ENCODE measurements at regions not wholly inside any gene's neighbourhood (a gene's known extent, or its start where the extent isn't known, plus 50 kb on each side); places are given as distances from the start of the nearest gene placed in this dataset.

- TF ChIP-seq, protein P1, sequence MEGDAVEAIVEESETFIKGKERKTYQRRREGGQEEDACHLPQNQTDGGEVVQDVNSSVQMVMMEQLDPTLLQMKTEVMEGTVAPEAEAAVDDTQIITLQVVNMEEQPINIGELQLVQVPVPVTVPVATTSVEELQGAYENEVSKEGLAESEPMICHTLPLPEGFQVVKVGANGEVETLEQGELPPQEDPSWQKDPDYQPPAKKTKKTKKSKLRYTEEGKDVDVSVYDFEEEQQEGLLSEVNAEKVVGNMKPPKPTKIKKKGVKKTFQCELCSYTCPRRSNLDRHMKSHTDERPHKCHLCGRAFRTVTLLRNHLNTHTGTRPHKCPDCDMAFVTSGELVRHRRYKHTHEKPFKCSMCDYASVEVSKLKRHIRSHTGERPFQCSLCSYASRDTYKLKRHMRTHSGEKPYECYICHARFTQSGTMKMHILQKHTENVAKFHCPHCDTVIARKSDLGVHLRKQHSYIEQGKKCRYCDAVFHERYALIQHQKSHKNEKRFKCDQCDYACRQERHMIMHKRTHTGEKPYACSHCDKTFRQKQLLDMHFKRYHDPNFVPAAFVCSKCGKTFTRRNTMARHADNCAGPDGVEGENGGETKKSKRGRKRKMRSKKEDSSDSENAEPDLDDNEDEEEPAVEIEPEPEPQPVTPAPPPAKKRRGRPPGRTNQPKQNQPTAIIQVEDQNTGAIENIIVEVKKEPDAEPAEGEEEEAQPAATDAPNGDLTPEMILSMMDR (conservative IDR thresholded peaks at IDR 0.05 in 1 of 2, IDR thresholded peaks at IDR 0.05 in 1 of 2; ENCODE audit: extremely low read depth in 1 of 2, insufficient read depth in 1 of 2, low read depth in 1 of 2, low read length in 2 of 2), result no peak
- TF ChIP-seq EZH2 (IDR thresholded peaks at IDR 0.05; ENCODE audit: borderline replicate concordance, low read length), result no peak
Measured at GRCh38 chr3:193933451-193933850, 202.5 kb upstream of the HES1 start.
